Esophagus (tissue), 2 donors: ENCODE measurements at regions not wholly inside any gene's neighbourhood (a gene's known extent, or its start where the extent isn't known, plus 50 kb on each side); places are given as distances from the start of the nearest gene placed in this dataset.

ENCODE experiments used
- H3K27ac ChIP-seq, 2 donors: one replicate each; pipeline ENCODE4 v1.5.1; 2013; ENCODE audit warnings: low read depth in 2 of 2, mild to moderate bottlenecking in 2 of 2, inconsistent platforms in 1 of 2, low read length in 1 of 2, moderate library complexity in 1 of 2
- H3K27me3 ChIP-seq, 2 donors: one replicate each; pipeline ENCODE4 v1.6.1; 2013; ENCODE audit warnings: low read length in 2 of 2, control low read depth in 1 of 2, mild to moderate bottlenecking in 1 of 2; ENCODE audit not compliant: insufficient read depth in 2 of 2, control insufficient read depth in 1 of 2
- H3K36me3 ChIP-seq, 2 donors: one replicate each; pipeline ENCODE4 v1.6.1; 2013; ENCODE audit warnings: low read length in 1 of 2; ENCODE audit not compliant: control insufficient read depth in 2 of 2, insufficient read depth in 2 of 2
- H3K4me1 ChIP-seq, 2 donors: one replicate each; pipeline ENCODE4 v1.6.1; 2013; ENCODE audit warnings: low read length in 1 of 2; ENCODE audit not compliant: control insufficient read depth in 2 of 2, insufficient read depth in 2 of 2
- H3K4me3 ChIP-seq, 2 donors: one replicate each; pipeline ENCODE4 v1.5.1; 2013; ENCODE audit warnings: low read length in 2 of 2, mild to moderate bottlenecking in 2 of 2, low read depth in 1 of 2, moderate library complexity in 1 of 2
- H3K9me3 ChIP-seq, 2 donors: one replicate each; pipeline ENCODE4 v1.6.1; 2013; ENCODE audit warnings: mild to moderate bottlenecking in 2 of 2, low read depth in 1 of 2, low read length in 1 of 2, moderate library complexity in 1 of 2; ENCODE audit not compliant: control insufficient read depth in 2 of 2, insufficient read depth in 1 of 2
- WGBS, 2 donors: extraction: QIAGEN DNeasy Blood & Tissue Kit; methylation state at CpG; one replicate each; pipeline ENCODE4 v1.1.7; 2013; 5-methylcytosine and 5-hydroxymethylcytosine counted together
- donor health status: healthy with polysubstance abuse.
- donor health status: Bipolar disorder and iron deficiency.

GRCh38 chr11:129324533-129325175 is 51.0 kb upstream of the BARX2 start:
- Histone ChIP-seq H3K9me3 (no peaks in the 10 kb centered on the region), H3K4me3 (no peak overlapping the region), H3K27me3 (no peaks in the 10 kb centered on the region), H3K36me3 (no peaks in the 10 kb centered on the region), H3K27ac (peak overlapping the region in 1 of 2 donors; percentile 47), H3K4me1 (peaks cover 0 to 3% of the 10 kb centered on the region in 2 donors)
- 51 to 52% methylated on average over 10 of the region's 10 CpGs for WGBS, 2 donors

DNA sequence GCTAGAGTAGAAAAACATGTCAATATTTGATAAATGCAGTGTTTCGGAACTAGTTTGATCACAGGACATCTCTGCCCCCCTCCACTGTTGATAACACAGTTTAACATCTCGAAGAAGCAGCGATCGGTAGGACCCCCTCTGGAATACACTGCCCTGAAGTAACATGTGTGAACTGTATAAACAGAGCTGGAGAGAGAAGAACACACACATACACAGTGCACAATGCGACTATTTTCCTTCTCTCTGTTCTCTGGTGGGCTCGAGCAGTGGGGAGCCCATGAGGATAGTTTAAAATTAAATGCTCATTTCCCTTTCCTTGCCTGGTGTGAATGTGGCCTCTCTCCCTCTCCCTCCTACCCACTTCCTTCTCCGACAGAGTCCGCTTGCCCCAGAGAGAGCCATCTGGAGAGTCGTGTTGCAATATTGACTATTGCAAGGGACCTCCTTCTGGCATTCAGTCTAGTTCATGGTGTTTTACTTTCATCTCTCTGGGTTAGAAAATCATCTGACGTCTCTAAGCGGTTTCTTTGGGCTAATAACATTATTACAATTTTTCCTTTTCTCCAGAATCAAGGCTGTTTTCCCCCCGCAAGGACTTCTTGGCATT is 51.6 kb upstream of the BARX2 start:
- no peaks in the 10 kb centered on the region for H3K36me3 ChIP-seq
- no peaks in the 10 kb centered on the region for H3K9me3 ChIP-seq
- H3K4me3 ChIP-seq: no peak overlapping the region
- H3K27me3 ChIP-seq: no peaks in the 10 kb centered on the region
- H3K4me1 ChIP-seq: peaks cover 2 to 3% of the 10 kb centered on the region in 2 donors
- H3K27ac ChIP-seq: no peak overlapping the region
- WGBS, 2 donors: 57% methylated on average over 12 of the region's 12 CpGs

GRCh38 chr11:129322941-129323340 is 52.7 kb upstream of the BARX2 start:
- Histone ChIP-seq H3K27me3 (no peaks in the 10 kb centered on the region), H3K9me3 (no peaks in the 10 kb centered on the region), H3K4me3 (no peak overlapping the region), H3K36me3 (no peaks in the 10 kb centered on the region), H3K4me1 (peaks cover 2 to 7% of the 10 kb centered on the region in 2 donors), H3K27ac (no peak overlapping the region)
- WGBS, 2 donors: 79 to 92% methylated on average over 8 of the region's 8 CpGs

- H3K27me3 ChIP-seq: no peaks in the 10 kb centered on the region
- no peaks in the 10 kb centered on the region for H3K36me3 ChIP-seq
- H3K4me3 ChIP-seq: no peak overlapping the region
- H3K4me1 ChIP-seq: peaks cover 7 to 15% of the 10 kb centered on the region in 2 donors
- H3K27ac ChIP-seq: no peak overlapping the region
- 71 to 87% methylated on average over 2 of the region's 2 CpGs for WGBS, 2 donors
- no peaks in the 10 kb centered on the region for H3K9me3 ChIP-seq
These were observed 54.6 kb upstream of the BARX2 start for GRCh38 chr11:129321076-129321475.

DNA sequence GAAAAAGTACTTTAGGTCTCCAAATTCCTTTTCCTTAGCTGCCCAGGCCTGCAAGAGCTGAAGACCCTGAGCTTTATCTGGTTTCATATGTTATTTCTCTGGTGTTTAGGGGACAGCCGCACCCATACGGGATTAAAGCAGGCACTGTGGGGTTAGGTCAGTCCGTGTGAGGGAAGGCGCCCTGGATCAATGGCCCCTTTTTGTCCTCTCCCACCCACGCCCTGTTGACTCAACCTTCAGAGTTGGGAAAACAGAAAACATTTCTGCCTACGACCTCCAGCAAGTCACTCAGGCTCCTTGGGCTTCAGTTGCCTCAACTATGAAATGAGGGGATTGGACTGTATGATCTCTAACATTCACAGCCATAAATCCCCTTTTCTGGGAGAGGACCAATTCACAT is 55.2 kb upstream of the BARX2 start:
- peaks cover 7 to 17% of the 10 kb centered on the region in 2 donors for H3K4me1 ChIP-seq
- no peak overlapping the region for H3K27ac ChIP-seq
- H3K9me3 ChIP-seq: no peaks in the 10 kb centered on the region
- H3K27me3 ChIP-seq: no peaks in the 10 kb centered on the region
- no peaks in the 10 kb centered on the region for H3K36me3 ChIP-seq
- no peak overlapping the region for H3K4me3 ChIP-seq
- WGBS, 2 donors: 65 to 72% methylated on average over 6 of the region's 6 CpGs

DNA sequence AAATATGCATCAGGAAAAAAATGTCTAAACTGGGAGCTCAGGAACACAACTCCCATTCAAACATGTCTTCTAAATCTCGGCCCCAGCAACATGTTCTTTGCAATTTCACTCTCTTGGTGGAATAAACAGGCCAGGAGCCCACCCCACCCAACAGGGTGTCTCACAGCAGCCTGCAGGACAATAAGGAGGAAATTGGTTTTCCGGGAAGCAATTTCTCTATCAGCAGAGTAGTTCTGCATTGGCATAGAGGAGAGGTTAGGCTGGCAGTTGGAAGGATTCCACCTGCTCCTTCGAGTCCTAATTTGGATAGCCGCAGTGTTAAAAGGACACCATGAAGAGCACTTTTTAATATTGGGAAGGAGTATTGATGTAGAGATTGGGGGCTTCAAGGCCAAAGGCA is 55.9 kb upstream of the BARX2 start:
- Histone ChIP-seq H3K9me3 (no peaks in the 10 kb centered on the region), H3K27ac (peak overlapping the region in 1 of 2 donors; percentile 25), H3K4me1 (peaks cover 7 to 21% of the 10 kb centered on the region in 2 donors), H3K36me3 (no peaks in the 10 kb centered on the region), H3K27me3 (no peaks in the 10 kb centered on the region), H3K4me3 (no peak overlapping the region)
- 70 to 72% methylated on average over 4 of the region's 4 CpGs for WGBS, 2 donors

- H3K27me3 ChIP-seq: no peaks in the 10 kb centered on the region
These were observed 56.4 kb upstream of the BARX2 start for GRCh38 chr11:129319201-129319600.

DNA sequence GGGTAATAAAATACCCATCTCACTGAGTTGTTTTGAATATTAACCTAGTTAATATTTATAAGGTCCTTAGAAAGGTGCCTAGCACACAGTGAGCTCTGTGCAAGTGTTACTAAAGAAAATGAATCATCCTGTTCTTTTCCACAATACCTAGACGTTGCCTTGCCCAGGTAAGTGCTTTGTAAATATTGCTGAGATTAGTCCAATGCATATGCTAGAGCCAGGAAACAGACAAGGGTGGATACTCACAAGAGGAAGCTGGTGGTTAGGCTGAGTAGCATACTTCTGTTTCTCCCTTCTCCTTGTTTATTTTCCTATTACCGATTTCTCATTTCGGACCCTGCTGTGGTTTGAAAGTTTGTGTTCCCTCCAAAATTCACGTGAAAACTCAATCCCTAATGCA is 58.1 kb upstream of the BARX2 start:
- Histone ChIP-seq H3K9me3 (no peaks in the 10 kb centered on the region), H3K36me3 (no peaks in the 10 kb centered on the region), H3K27ac (peak overlapping the region; percentile 91 to 97), H3K27me3 (no peaks in the 10 kb centered on the region), H3K4me3 (no peak overlapping the region), H3K4me1 (peaks cover 7 to 21% of the 10 kb centered on the region in 2 donors)
- WGBS, 2 donors: 29 to 36% methylated on average over 4 of the region's 4 CpGs

More at GRCh38 chr11:129319201-129319600, 56.4 kb upstream of the BARX2 start:
- Histone ChIP-seq H3K27ac (no peak overlapping the region), H3K4me3 (no peak overlapping the region), H3K9me3 (no peaks in the 10 kb centered on the region), H3K4me1 (peaks cover 7 to 21% of the 10 kb centered on the region in 2 donors), H3K36me3 (no peaks in the 10 kb centered on the region)
- 86 to 90% methylated on average over 2 of the region's 2 CpGs for WGBS, 2 donors

- peaks cover 7 to 21% of the 10 kb centered on the region in 2 donors for H3K4me1 ChIP-seq
- H3K36me3 ChIP-seq: no peaks in the 10 kb centered on the region
- no peak overlapping the region for H3K4me3 ChIP-seq
- no peaks in the 10 kb centered on the region for H3K9me3 ChIP-seq
- H3K27ac ChIP-seq: peak overlapping the region; percentile 91 to 98
- no peaks in the 10 kb centered on the region for H3K27me3 ChIP-seq
- 75 to 79% methylated on average over 6 of the region's 6 CpGs for WGBS, 2 donors
These were observed 58.9 kb upstream of the BARX2 start for GRCh38 chr11:129316781-129317180.
